Stomach (tissue), 8 donors: ENCODE measurements at regions not wholly inside any gene's neighbourhood (a gene's known extent, or its start where the extent isn't known, plus 50 kb on each side); places are given as distances from the start of the nearest gene placed in this dataset.

Experiments used
- DNase-seq, 2 donors: peaks; one replicate each; pipeline versions ENCODE4 v3.0.0 to v3.0.0-alpha.2; 2013 to 2019
- H3K27ac ChIP-seq, 5 donors: fragments of 200-600 bp in 4 of 5; sonication (generic) in 4 of 5; one replicate each; pipeline ENCODE4 v1.5.1; 2013 to 2019; ENCODE audit warnings: mild to moderate bottlenecking in 1 of 5, moderate library complexity in 1 of 5
- H3K27me3 ChIP-seq, 3 donors: fragments of 200-600 bp; sonication (generic); one replicate each; pipeline ENCODE4 v1.5.1; 2017 to 2019; ENCODE audit warnings: mixed run types in 1 of 3
- H3K36me3 ChIP-seq, 4 donors: fragments of 200-600 bp; sonication (generic); 1 replicate in 3 of 4; 2 replicates in 1 of 4; pipeline ENCODE4 v1.5.1; 2016 to 2019
- H3K4me1 ChIP-seq, 4 donors: fragments of 200-600 bp; sonication (generic); one replicate each; pipeline ENCODE4 v1.5.1; 2016 to 2019
- H3K4me3 ChIP-seq, 4 donors: fragments of 200-600 bp; sonication (generic) in 3 of 4; one replicate each; pipeline ENCODE4 v1.5.1; 2016 to 2019; ENCODE audit warnings: mild to moderate bottlenecking in 1 of 4
- H3K9me3 ChIP-seq, 4 donors: fragments of 200-600 bp; sonication (generic); one replicate each; pipeline ENCODE4 v1.5.1; 2016 to 2019
- EP300 ChIP-seq: sonication (generic); formaldehyde crosslinking; IDR thresholded peaks from one replicate; pipeline ENCODE4 v1.6.1; 2017; ENCODE audit warnings: antibody characterized with exemption
- POLR2A ChIP-seq, 4 donors: fragments of 450-650 bp; IDR thresholded peaks; one replicate each; pipeline ENCODE4 v1.6.1; 2016; ENCODE audit warnings: antibody characterized with exemption in 4 of 4, control low read depth in 2 of 4, mild to moderate bottlenecking in 1 of 4, moderate library complexity in 1 of 4
- POLR2AphosphoS5 ChIP-seq, 3 donors: sonication (generic); formaldehyde crosslinking; IDR thresholded peaks; one replicate each; pipeline ENCODE4 v1.6.1; 2016; ENCODE audit warnings: antibody characterized with exemption in 3 of 3
- WGBS, 5 donors: extraction: QIAGEN DNeasy Blood & Tissue Kit in 3 of 5; methylation state at CpG; one replicate each; pipeline versions ENCODE4 v1.1.5 to v1.1.7; 2013 to 2018; 5-methylcytosine and 5-hydroxymethylcytosine counted together
- intact Hi-C: fragments of 100-400 bp; cut with DNase I; formaldehyde crosslinking; loops from one replicate; pipeline ENCODE4 v1.15.1; 2023; ENCODE audit warnings: low total_unique reads
- TF ChIP-seq, protein P1 (sequence below), 7 experiments: fragments of 450-650 bp in 4 of 7; fragments of 200-600 bp in 3 of 7; sonication (generic) in 3 of 7; IDR thresholded peaks; one replicate each; pipeline ENCODE4 v1.5.1; 2016 to 2019; ENCODE audit warnings: antibody characterized with exemption in 7 of 7, control low read depth in 2 of 7, mild to moderate bottlenecking in 1 of 7
- donor health status: healthy with polysubstance abuse.
- donor health status: Bipolar disorder and iron deficiency.
- donor health status: healthy.

DNA sequence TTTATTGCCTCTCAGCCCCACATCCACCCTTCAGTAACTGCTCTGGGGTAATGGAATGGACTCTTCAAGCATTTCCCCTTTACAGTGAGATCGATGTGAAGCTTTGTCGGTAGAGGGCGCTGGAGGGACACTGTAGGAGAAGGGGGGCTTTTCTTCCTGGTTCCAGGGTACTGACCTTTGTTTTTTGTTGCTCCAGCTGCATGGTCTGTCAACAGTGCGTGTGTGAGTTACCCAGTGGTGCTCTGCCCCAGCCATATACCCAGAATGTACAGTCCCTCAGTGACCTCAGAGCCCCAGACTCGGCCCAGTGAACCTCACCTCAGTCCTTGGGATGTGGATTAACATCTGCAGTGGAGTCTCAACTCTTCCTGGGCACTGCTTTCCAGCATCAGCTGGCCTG lies 180.3 kb upstream of the TSC22D2 start:
- DNase-seq: peak; percentile 37 to 80
- no peaks in the 10 kb centered on the region for H3K9me3 ChIP-seq
- no peaks in the 10 kb centered on the region for H3K27me3 ChIP-seq
- no peaks in the 10 kb centered on the region for H3K36me3 ChIP-seq
- no peak overlapping the region for H3K27ac ChIP-seq
- H3K4me3 ChIP-seq: no peak overlapping the region
- peaks cover 0 to 13% (median under 1%) of the 10 kb centered on the region in 4 donors for H3K4me1 ChIP-seq
- WGBS, 5 donors: 42 to 54% (median 47%) methylated on average over 5 of the region's 5 CpGs
- intact Hi-C loops: loop anchor here (10.0 kb wide), 1 partner anchor 267 kb away; no protein-coding TSS in a partner anchor
- TF ChIP-seq EP300: no peak
- no peak for TF ChIP-seq POLR2AphosphoS5 (IDR thresholded peaks at IDR 0.05)
- TF ChIP-seq, protein P1, sequence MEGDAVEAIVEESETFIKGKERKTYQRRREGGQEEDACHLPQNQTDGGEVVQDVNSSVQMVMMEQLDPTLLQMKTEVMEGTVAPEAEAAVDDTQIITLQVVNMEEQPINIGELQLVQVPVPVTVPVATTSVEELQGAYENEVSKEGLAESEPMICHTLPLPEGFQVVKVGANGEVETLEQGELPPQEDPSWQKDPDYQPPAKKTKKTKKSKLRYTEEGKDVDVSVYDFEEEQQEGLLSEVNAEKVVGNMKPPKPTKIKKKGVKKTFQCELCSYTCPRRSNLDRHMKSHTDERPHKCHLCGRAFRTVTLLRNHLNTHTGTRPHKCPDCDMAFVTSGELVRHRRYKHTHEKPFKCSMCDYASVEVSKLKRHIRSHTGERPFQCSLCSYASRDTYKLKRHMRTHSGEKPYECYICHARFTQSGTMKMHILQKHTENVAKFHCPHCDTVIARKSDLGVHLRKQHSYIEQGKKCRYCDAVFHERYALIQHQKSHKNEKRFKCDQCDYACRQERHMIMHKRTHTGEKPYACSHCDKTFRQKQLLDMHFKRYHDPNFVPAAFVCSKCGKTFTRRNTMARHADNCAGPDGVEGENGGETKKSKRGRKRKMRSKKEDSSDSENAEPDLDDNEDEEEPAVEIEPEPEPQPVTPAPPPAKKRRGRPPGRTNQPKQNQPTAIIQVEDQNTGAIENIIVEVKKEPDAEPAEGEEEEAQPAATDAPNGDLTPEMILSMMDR (IDR thresholded peaks at IDR 0.05): peak in 4 of 7 experiments; percentile 18 to 47 (median 36)
- no peak for TF ChIP-seq POLR2A (IDR thresholded peaks at IDR 0.05)

DNA sequence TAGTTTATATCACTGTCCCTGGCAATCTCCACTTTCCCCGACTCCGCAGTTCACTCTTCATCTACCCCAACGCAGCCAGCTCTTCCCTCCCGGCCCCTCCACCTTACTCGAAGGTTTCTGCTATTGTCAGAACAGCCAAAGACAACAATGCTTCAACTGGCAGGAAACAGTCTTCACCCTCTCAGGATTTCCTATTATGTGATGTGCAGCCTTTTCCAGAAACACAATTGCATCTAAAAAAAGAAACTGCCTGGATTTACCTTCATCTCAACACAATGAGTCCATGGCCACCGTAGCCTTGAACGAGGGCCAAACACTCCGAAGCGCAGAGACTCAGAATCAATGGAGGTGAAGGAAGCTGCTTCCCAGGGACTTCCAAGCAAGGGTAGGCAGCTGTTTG lies 182.1 kb upstream of the TSC22D2 start:
- intact Hi-C loops: loop anchor here (10.0 kb wide), 1 partner anchor 269 kb away; no protein-coding TSS in a partner anchor
- H3K4me1 ChIP-seq: peaks cover 0 to 6% (median 6%) of the 10 kb centered on the region in 4 donors
- DNase-seq: peak in 1 of 2 donors; percentile 36
- H3K27me3 ChIP-seq: peaks cover 0 to 10% (median 0%) of the 10 kb centered on the region in 3 donors
- no peak overlapping the region for H3K27ac ChIP-seq
- TF ChIP-seq, protein P1 (IDR thresholded peaks at IDR 0.05): no peak
- TF ChIP-seq POLR2AphosphoS5 (IDR thresholded peaks at IDR 0.05): no peak
- no peak for TF ChIP-seq EP300
- no peaks in the 10 kb centered on the region for H3K9me3 ChIP-seq
- WGBS, 5 donors: 57 to 67% (median 62%) methylated on average over 9 of the region's 9 CpGs
- no peak overlapping the region for H3K4me3 ChIP-seq
- no peaks in the 10 kb centered on the region for H3K36me3 ChIP-seq

DNA sequence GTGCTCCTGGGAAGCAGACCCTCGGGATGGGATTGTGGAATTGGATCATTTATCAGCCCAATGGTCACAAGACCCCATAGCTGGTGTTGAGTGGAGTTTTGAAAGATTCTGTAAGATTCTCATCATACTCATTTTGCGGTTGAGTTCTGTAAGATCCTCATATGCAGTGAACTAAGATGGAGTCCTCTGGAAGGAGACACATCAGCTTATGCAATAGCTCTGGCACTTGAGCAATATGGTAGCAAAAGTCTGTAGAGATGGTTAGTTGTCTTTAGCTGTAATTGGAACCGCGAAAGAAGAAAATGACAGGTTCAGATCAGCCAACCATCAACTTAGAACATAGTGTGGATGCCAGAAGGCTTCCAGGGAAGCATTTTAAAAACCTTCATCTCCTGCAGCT lies 184.5 kb upstream of the TSC22D2 start:
- TF ChIP-seq POLR2AphosphoS5 (IDR thresholded peaks at IDR 0.05) (no peak), EP300 (no peak), POLR2A (IDR thresholded peaks at IDR 0.05) (no peak)
- TF ChIP-seq, protein P1 (IDR thresholded peaks at IDR 0.05): no peak
- intact Hi-C loops: loop anchor here (10.0 kb wide), 1 partner anchor 271 kb away; no protein-coding TSS in a partner anchor
- Histone ChIP-seq H3K4me1 (peaks cover 0 to 11% (median 9%) of the 10 kb centered on the region in 4 donors), H3K27me3 (peaks cover 0 to 13% (median 0%) of the 10 kb centered on the region in 3 donors), H3K4me3 (no peak overlapping the region), H3K36me3 (no peaks in the 10 kb centered on the region), H3K27ac (no peak overlapping the region), H3K9me3 (no peaks in the 10 kb centered on the region)
- no peak for DNase-seq
- WGBS, 5 donors: 80 to 95% (median 87%) methylated on average over 4 of the region's 4 CpGs

DNA sequence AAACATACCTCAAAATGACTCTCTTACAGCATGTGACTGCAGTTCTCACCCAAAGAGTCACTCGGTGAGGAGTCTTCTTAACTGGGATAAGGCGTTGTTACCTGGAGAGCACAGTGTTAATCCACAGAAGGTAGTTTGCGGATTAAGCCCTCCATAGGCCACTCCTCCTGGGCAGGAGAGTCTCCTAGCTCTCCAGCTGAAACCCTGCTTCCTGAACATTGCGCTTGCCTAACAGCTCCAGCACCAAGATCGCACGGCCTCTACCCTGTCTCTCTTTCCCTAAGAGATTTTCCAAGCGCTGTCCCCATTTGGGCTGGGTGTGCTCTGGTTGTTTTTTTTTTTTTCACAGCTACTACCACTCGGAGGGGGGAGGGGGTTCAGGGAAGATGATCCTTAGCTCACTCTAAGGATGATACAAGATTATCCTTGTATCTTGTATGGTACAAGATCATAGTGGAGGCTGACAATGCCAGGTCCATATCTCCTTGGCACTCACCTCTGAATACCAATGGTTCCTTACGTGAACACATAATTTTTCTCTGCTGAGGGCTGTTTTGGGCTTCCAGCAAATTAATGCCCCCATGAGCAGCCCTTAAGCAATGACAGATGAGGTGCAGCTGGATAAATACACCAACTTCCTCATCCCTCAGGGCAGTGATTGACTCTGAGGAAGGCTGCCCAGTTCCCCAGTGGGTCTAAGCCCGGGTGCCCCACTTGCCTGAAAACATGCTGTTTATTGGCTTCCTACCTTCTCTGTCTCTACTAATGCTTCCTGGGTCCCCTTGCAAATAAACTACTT lies 185.2 kb upstream of the TSC22D2 start:
- no peak for TF ChIP-seq POLR2AphosphoS5 (IDR thresholded peaks at IDR 0.05)
- TF ChIP-seq EP300: no peak
- no peak for TF ChIP-seq POLR2A (IDR thresholded peaks at IDR 0.05)
- TF ChIP-seq, protein P1 (IDR thresholded peaks at IDR 0.05): no peak
- WGBS, 5 donors: 80 to 87% (median 82%) methylated on average over 9 to 10 of the region's 10 CpGs
- H3K27ac ChIP-seq: no peak overlapping the region
- intact Hi-C loops: loop anchor here (10.0 kb wide), 1 partner anchor 272 kb away; no protein-coding TSS in a partner anchor
- no peak for DNase-seq
- H3K4me1 ChIP-seq: peaks cover 0 to 11% (median 9%) of the 10 kb centered on the region in 4 donors
- peaks cover 0 to 13% (median 0%) of the 10 kb centered on the region in 3 donors for H3K27me3 ChIP-seq
- H3K9me3 ChIP-seq: no peaks in the 10 kb centered on the region
- H3K4me3 ChIP-seq: no peak overlapping the region
- H3K36me3 ChIP-seq: no peaks in the 10 kb centered on the region
